GM23338 (cell line): ENCODE measurements at regions not wholly inside any gene's neighbourhood (a gene's known extent, or its start where the extent isn't known, plus 50 kb on each side); places are given as distances from the start of the nearest gene placed in this dataset.

ENCODE experiments used
- ATAC-seq: fragments of 200-7000 bp; cut with Tn5 transposase; 3 replicates; pipeline ENCODE4 v1.9.1; 2020
- DNase-seq: peaks from one replicate; pipeline ENCODE4 v3.0.0-alpha.2; 2015; ENCODE audit warnings: low spot score
- H2AFZ ChIP-seq: fragments of 200-600 bp; sonication (generic); 2 replicates; pipeline ENCODE4 v1.8.0; 2016; ENCODE audit warnings: antibody characterized with exemption, mild to moderate bottlenecking, moderate library complexity
- H3F3A ChIP-seq: fragments of 200-600 bp; sonication (generic); replicated peaks from 2 replicates; pipeline ENCODE4 v1.8.0; 2017; ENCODE audit warnings: antibody characterized with exemption, mixed run types, low read depth
- H3K27ac ChIP-seq: fragments of 200-600 bp; sonication (generic); 2 replicates; pipeline ENCODE4 v1.6.1; 2016; ENCODE audit warnings: low read depth
- H3K27me3 ChIP-seq: fragments of 200-600 bp; sonication (generic); 2 replicates; pipeline ENCODE4 v1.8.0; 2016; ENCODE audit warnings: mild to moderate bottlenecking, mixed run types, moderate library complexity; ENCODE audit not compliant: insufficient read depth
- H3K36me3 ChIP-seq: fragments of 200-600 bp; sonication (generic); 2 replicates; pipeline ENCODE4 v1.8.0; 2016; ENCODE audit warnings: mild to moderate bottlenecking; ENCODE audit not compliant: insufficient read depth
- H3K4me1 ChIP-seq: fragments of 200-600 bp; sonication (generic); 2 replicates; pipeline ENCODE4 v1.8.0; 2016; ENCODE audit warnings: mild to moderate bottlenecking, moderate library complexity; ENCODE audit not compliant: insufficient read depth
- H3K4me2 ChIP-seq: fragments of 200-600 bp; sonication (generic); 2 replicates; pipeline ENCODE4 v1.7.1; 2017; ENCODE audit warnings: mixed run types
- H3K4me3 ChIP-seq: fragments of 200-600 bp; sonication (generic); 2 replicates; pipeline ENCODE4 v1.6.1; 2016; ENCODE audit warnings: mixed run types
- H3K79me2 ChIP-seq: fragments of 200-600 bp; sonication (generic); replicated peaks from 2 replicates; pipeline ENCODE4 v1.8.0; 2017; ENCODE audit warnings: mild to moderate bottlenecking; ENCODE audit not compliant: insufficient read depth
- H3K9me2 ChIP-seq: fragments of 200-600 bp; sonication (generic); 2 replicates; pipeline ENCODE4 v1.8.0; 2017; ENCODE audit not compliant: insufficient read depth
- H4K20me1 ChIP-seq: fragments of 200-600 bp; sonication (generic); replicated peaks from 2 replicates; pipeline ENCODE4 v1.8.0; 2017; ENCODE audit warnings: mild to moderate bottlenecking; ENCODE audit not compliant: insufficient read depth
- H3K27ac Mint-ChIP-seq: 2 replicates; pipeline ENCODE4 v1.8.0; 2020; ENCODE audit warnings: inconsistent platforms, mild to moderate bottlenecking, moderate library complexity, mixed read lengths
- H3K27me3 Mint-ChIP-seq: 3 replicates; pipeline ENCODE4 v1.8.0; 2022; ENCODE audit warnings: low read depth, mild to moderate bottlenecking, moderate library complexity, mixed read lengths, inconsistent platforms; ENCODE audit not compliant: insufficient read depth, poor library complexity
- H3K36me3 Mint-ChIP-seq: 3 replicates; pipeline ENCODE4 v1.8.0; 2021; ENCODE audit warnings: low read depth, mild to moderate bottlenecking, inconsistent platforms, moderate library complexity, mixed read lengths
- H3K4me1 Mint-ChIP-seq: 3 replicates; pipeline ENCODE4 v1.8.0; 2020; ENCODE audit warnings: mild to moderate bottlenecking, inconsistent platforms, mixed read lengths
- H3K4me3 Mint-ChIP-seq: 3 replicates; pipeline ENCODE4 v1.8.0; 2021; ENCODE audit warnings: moderate library complexity, mild to moderate bottlenecking, inconsistent platforms, mixed read lengths
- H3K9me3 Mint-ChIP-seq: 3 replicates; pipeline ENCODE4 v1.8.0; 2020; ENCODE audit warnings: moderate library complexity, mild to moderate bottlenecking, inconsistent platforms, mixed read lengths
- EZH2 ChIP-seq: fragments of 200-600 bp; sonication (generic); IDR thresholded peaks from one replicate; pipeline ENCODE4 v1.8.0; 2017; ENCODE audit warnings: antibody characterized with exemption, mild to moderate bottlenecking, low read depth; ENCODE audit not compliant: unreplicated experiment
- JUNB ChIP-seq: IDR thresholded peaks from one replicate; pipeline ENCODE4 v1.6.1; 2016; ENCODE audit warnings: antibody characterized with exemption; ENCODE audit not compliant: unreplicated experiment
- STAT1 ChIP-seq: IDR thresholded peaks from one replicate; pipeline ENCODE4 v1.6.1; 2016; ENCODE audit warnings: antibody characterized with exemption; ENCODE audit not compliant: unreplicated experiment
- ZNF331 ChIP-seq: fragments of 250-450 bp; sonication (Bioruptor Pico); IDR thresholded peaks from 2 replicates; pipeline ENCODE4 v1.5.0; 2020; ENCODE audit warnings: low read depth, mild to moderate bottlenecking, moderate library complexity
- TF ChIP-seq, protein P1 (sequence below), 2 experiments: fragments of 200-600 bp in 1 of 2; sonication (generic) in 1 of 2; conservative IDR thresholded peaks; 2 replicates each; pipeline versions ENCODE4 v1.5.1 to v1.6.1; 2016 to 2017; ENCODE audit warnings: antibody characterized with exemption in 2 of 2, low read depth in 2 of 2, mild to moderate bottlenecking in 2 of 2, moderate library complexity in 1 of 2
- TF ChIP-seq, protein P2 (sequence below): IDR thresholded peaks from 2 replicates; pipeline ENCODE4 v1.6.1; 2016; ENCODE audit warnings: antibody characterized with exemption
- TF ChIP-seq, protein P3 (sequence below): IDR thresholded peaks from one replicate; pipeline ENCODE4 v1.6.1; 2018; ENCODE audit warnings: antibody characterized with exemption; ENCODE audit not compliant: unreplicated experiment

DNA sequence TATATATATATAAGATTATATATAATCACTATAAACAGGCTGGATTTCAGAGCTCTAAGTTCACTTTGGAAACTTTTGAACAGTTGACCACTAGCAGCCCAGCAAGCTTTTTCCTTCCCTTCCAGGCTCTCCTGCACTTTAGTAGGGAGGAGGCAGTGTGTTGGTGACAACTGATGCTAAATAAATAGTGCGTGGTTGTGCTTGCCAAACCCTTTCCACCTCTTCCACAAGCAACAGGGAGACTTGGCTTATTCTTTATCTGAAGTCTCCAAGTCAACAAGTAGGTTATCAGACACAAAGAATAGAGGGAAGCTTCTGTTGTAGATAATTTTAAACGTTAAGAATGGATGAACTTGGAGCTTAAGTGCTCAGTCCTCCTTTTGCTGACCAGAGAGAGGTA, 408.2 kb upstream of the HNRNPA3 start (continued):
- TF ChIP-seq, protein P1, sequence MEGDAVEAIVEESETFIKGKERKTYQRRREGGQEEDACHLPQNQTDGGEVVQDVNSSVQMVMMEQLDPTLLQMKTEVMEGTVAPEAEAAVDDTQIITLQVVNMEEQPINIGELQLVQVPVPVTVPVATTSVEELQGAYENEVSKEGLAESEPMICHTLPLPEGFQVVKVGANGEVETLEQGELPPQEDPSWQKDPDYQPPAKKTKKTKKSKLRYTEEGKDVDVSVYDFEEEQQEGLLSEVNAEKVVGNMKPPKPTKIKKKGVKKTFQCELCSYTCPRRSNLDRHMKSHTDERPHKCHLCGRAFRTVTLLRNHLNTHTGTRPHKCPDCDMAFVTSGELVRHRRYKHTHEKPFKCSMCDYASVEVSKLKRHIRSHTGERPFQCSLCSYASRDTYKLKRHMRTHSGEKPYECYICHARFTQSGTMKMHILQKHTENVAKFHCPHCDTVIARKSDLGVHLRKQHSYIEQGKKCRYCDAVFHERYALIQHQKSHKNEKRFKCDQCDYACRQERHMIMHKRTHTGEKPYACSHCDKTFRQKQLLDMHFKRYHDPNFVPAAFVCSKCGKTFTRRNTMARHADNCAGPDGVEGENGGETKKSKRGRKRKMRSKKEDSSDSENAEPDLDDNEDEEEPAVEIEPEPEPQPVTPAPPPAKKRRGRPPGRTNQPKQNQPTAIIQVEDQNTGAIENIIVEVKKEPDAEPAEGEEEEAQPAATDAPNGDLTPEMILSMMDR (conservative IDR thresholded peaks at IDR 0.05; ENCODE audit: low read depth in 2 of 2), result no peak
- TF ChIP-seq STAT1 (no peak), ZNF331 (CRISPR knock-in tag) (no peak), JUNB (no peak), EZH2 (no peak)
- TF ChIP-seq, protein P2, sequence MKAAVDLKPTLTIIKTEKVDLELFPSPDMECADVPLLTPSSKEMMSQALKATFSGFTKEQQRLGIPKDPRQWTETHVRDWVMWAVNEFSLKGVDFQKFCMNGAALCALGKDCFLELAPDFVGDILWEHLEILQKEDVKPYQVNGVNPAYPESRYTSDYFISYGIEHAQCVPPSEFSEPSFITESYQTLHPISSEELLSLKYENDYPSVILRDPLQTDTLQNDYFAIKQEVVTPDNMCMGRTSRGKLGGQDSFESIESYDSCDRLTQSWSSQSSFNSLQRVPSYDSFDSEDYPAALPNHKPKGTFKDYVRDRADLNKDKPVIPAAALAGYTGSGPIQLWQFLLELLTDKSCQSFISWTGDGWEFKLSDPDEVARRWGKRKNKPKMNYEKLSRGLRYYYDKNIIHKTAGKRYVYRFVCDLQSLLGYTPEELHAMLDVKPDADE, result no peak

DNA sequence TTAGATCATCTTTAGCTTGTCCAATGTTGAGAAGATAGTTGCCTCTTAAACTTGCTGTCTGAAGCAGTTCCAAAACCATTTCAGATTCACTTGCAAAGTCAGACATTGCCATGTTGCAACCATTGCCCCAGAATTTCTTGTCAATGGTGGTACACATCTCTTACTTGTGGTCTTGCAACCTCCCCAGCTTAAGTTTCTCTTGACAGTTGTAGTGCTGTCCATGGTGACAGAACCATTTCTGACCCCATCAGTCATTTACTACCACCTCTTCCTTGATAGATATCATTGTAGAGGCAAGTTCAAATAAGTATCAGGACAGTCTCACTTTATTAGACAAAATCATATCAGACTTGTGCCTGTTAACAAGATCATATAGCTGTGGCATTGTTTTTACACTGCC, 407.2 kb upstream of the HNRNPA3 start:
- H3K36me3 ChIP-seq, result no peaks in the 10 kb centered on the region
- Mint-ChIP-seq H3K27ac (no peak overlapping the region), H3K36me3 (no peaks in the 10 kb centered on the region), H3K9me3 (no peaks in the 10 kb centered on the region), H3K27me3 (no peaks in the 10 kb centered on the region), H3K4me3 (no peak overlapping the region), H3K4me1 (no peaks in the 10 kb centered on the region)
- no peaks in the 10 kb centered on the region for H3K4me1 ChIP-seq
- H3K4me2 ChIP-seq, result no peak overlapping the region
- no peak for ATAC-seq
- H3K9me2 ChIP-seq, result peaks cover 15% of the 10 kb centered on the region; the same call in 1 of the 2 replicates
- no peaks in the 10 kb centered on the region for H3K79me2 ChIP-seq
- no peak for TF ChIP-seq STAT1
- TF ChIP-seq, protein P2, result no peak
- TF ChIP-seq, protein P3, sequence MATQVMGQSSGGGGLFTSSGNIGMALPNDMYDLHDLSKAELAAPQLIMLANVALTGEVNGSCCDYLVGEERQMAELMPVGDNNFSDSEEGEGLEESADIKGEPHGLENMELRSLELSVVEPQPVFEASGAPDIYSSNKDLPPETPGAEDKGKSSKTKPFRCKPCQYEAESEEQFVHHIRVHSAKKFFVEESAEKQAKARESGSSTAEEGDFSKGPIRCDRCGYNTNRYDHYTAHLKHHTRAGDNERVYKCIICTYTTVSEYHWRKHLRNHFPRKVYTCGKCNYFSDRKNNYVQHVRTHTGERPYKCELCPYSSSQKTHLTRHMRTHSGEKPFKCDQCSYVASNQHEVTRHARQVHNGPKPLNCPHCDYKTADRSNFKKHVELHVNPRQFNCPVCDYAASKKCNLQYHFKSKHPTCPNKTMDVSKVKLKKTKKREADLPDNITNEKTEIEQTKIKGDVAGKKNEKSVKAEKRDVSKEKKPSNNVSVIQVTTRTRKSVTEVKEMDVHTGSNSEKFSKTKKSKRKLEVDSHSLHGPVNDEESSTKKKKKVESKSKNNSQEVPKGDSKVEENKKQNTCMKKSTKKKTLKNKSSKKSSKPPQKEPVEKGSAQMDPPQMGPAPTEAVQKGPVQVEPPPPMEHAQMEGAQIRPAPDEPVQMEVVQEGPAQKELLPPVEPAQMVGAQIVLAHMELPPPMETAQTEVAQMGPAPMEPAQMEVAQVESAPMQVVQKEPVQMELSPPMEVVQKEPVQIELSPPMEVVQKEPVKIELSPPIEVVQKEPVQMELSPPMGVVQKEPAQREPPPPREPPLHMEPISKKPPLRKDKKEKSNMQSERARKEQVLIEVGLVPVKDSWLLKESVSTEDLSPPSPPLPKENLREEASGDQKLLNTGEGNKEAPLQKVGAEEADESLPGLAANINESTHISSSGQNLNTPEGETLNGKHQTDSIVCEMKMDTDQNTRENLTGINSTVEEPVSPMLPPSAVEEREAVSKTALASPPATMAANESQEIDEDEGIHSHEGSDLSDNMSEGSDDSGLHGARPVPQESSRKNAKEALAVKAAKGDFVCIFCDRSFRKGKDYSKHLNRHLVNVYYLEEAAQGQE, result peak; percentile 40
- no peak for TF ChIP-seq EZH2
- TF ChIP-seq, protein P1 (conservative IDR thresholded peaks at IDR 0.05; ENCODE audit: low read depth in 2 of 2), result no peak
- no peak for TF ChIP-seq ZNF331 (CRISPR knock-in tag)
- H3K27ac ChIP-seq, result no peak overlapping the region
- H3F3A ChIP-seq, result no peaks in the 10 kb centered on the region
- no peak overlapping the region for H3K4me3 ChIP-seq
- H2AFZ ChIP-seq, result no peak overlapping the region
- DNase-seq, result no peak
- no peaks in the 10 kb centered on the region for H4K20me1 ChIP-seq
- H3K27me3 ChIP-seq, result no peaks in the 10 kb centered on the region
